Upper lobe of right lung (tissue), 1 donor: ENCODE measurements at regions not wholly inside any gene's neighbourhood (a gene's known extent, or its start where the extent isn't known, plus 50 kb on each side); places are given as distances from the start of the nearest gene placed in this dataset.
"Not testable (repeated sequence)": the region's sequence is repeated elsewhere in the genome, so short reads cannot be mapped to it uniquely, and the experiment has no call there.

ENCODE experiments used
- ATAC-seq: fragments of 200-7000 bp; cut with Tn5 transposase; one replicate; pipeline ENCODE4 v1.9.1; 2020; ENCODE audit warnings: mild to moderate bottlenecking, moderate library complexity
- DNase-seq: peaks from one replicate; pipeline ENCODE4 v3.0.0-alpha.2; 2020
- H3K27ac ChIP-seq: fragments of 200-600 bp; one replicate; pipeline ENCODE4 v1.8.0; 2022
- H3K27me3 ChIP-seq: fragments of 200-600 bp; one replicate; pipeline ENCODE4 v1.8.0; 2022; ENCODE audit warnings: mild to moderate bottlenecking
- H3K36me3 ChIP-seq: fragments of 200-600 bp; one replicate; pipeline ENCODE4 v1.8.0; 2022
- H3K4me1 ChIP-seq: fragments of 200-600 bp; one replicate; pipeline ENCODE4 v1.8.0; 2022
- H3K4me3 ChIP-seq: fragments of 200-600 bp; one replicate; pipeline ENCODE4 v1.8.0; 2022; ENCODE audit warnings: mild to moderate bottlenecking
- H3K9me3 ChIP-seq: fragments of 200-600 bp; one replicate; pipeline ENCODE4 v1.8.0; 2022
- intact Hi-C: fragments of 100-400 bp; cut with DNase I; formaldehyde crosslinking; loops from one replicate; pipeline ENCODE4 v1.11.0; 2022
- TF ChIP-seq, protein P1 (sequence below): fragments of 200-600 bp; IDR thresholded peaks from one replicate; pipeline ENCODE4 v1.8.0; 2022; ENCODE audit warnings: antibody characterized with exemption
- donor health status: DM: no; HTN: yes; CAD: no; lungs with severe emphysema.

DNA sequence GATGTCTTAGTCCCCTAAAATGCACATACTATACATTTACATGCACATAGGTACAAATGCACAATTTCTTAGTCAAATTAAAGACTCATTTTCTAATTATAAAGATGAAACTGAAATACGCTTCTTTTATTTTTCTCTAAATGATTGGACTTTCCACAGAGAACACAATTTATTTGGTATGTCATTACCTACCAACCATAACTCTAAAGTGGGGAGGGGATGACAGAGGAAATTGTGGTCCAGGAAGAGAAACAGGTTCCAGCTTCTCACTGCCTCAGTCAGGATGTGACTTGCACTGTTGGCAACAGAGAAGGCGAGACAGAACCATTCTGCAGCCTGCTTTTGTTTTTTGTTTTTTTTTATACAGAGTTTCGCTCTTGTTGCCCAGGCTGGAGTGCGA is 1189.2 kb downstream of the PLA2G4A start:
- no peaks in the 10 kb centered on the region for H3K4me1 ChIP-seq
- ATAC-seq (no peak), DNase-seq (no peak)
- H3K27me3 ChIP-seq: no peaks in the 10 kb centered on the region
- no peaks in the 10 kb centered on the region for H3K9me3 ChIP-seq
- intact Hi-C loops: no loop called here
- H3K36me3 ChIP-seq: no peaks in the 10 kb centered on the region
- H3K27ac ChIP-seq: no peak overlapping the region
- H3K4me3 ChIP-seq: no peak overlapping the region
- TF ChIP-seq, protein P1, sequence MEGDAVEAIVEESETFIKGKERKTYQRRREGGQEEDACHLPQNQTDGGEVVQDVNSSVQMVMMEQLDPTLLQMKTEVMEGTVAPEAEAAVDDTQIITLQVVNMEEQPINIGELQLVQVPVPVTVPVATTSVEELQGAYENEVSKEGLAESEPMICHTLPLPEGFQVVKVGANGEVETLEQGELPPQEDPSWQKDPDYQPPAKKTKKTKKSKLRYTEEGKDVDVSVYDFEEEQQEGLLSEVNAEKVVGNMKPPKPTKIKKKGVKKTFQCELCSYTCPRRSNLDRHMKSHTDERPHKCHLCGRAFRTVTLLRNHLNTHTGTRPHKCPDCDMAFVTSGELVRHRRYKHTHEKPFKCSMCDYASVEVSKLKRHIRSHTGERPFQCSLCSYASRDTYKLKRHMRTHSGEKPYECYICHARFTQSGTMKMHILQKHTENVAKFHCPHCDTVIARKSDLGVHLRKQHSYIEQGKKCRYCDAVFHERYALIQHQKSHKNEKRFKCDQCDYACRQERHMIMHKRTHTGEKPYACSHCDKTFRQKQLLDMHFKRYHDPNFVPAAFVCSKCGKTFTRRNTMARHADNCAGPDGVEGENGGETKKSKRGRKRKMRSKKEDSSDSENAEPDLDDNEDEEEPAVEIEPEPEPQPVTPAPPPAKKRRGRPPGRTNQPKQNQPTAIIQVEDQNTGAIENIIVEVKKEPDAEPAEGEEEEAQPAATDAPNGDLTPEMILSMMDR: no peak

DNA sequence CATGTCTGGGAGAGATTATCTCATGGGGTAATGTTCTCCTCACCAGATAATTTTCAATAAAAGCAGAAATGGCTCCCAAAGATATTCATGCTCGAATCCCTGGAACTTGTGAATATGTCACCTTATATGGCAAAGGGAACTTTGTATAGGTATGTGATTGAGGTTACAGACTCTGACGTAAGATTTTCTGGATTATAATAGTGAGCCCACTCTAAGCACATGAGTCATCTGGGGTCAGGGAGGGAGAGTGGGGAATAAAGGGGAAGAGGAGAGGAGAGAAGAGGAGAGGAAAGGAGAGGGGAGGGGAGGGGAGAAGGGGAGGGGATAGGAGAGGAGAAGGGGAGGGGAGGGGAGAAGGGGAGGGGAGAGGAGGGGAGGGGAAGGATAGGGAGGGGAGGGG is 1193.9 kb downstream of the PLA2G4A start:
- Histone ChIP-seq H3K27me3 (no peaks in the 10 kb centered on the region), H3K4me1 (no peaks in the 10 kb centered on the region), H3K36me3 (no peaks in the 10 kb centered on the region), H3K27ac (no peak overlapping the region), H3K4me3 (no peak overlapping the region), H3K9me3 (no peaks in the 10 kb centered on the region)
- no peak for DNase-seq
- TF ChIP-seq, protein P1: no peak
- ATAC-seq: no peak
- intact Hi-C loops: no loop called here

DNA sequence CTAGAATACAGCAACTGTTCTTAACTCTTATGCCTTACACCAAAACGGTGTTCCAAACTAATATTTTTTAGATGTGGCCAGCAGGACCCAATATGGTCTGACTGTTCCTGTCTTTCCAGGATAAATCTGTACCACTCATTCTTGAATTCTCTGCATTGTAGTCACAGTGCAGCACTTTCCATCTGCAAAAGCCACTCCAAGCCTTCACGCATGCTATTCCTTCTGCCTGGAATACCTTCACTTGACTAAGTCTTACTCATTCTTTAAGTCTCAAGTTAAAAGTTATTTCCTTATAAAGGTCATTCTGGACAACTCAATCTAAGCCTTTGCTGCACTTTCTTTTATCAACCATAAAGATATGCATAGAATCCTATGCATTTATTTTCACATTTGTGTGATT is 1194.5 kb downstream of the PLA2G4A start:
- TF ChIP-seq, protein P1: no peak
- intact Hi-C loops: no loop called here
- DNase-seq: no peak

DNA sequence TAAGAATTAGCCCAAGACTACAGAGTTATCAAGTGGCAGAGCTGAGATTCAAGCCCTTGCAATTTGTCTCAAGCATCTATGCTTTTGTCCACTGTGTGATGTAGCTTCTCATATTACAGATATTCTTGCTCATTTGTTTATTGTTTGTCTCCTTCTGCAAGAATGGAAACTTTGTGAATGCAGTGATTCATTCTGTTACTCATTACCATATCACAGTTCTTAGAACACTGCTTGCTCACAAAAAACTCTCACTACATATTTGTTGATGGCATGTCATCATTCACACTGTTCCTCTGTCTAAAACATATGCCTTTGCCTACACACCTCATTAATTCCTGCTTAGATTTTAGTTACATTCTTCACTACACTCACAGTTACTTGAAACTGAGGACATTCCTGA is 1198.9 kb downstream of the PLA2G4A start:
- Histone ChIP-seq H3K36me3 (no peaks in the 10 kb centered on the region), H3K27me3 (no peaks in the 10 kb centered on the region), H3K27ac (no peak overlapping the region), H3K4me1 (no peaks in the 10 kb centered on the region), H3K9me3 (no peaks in the 10 kb centered on the region), H3K4me3 (no peak overlapping the region)
- no peak for DNase-seq
- intact Hi-C loops: no loop called here
- TF ChIP-seq, protein P1: no peak
- ATAC-seq: no peak

More for the DNA sequence above, 1194.5 kb downstream of the PLA2G4A start:
- Histone ChIP-seq H3K36me3 (no peaks in the 10 kb centered on the region), H3K4me3 (no peak overlapping the region), H3K9me3 (no peaks in the 10 kb centered on the region), H3K27ac (no peak overlapping the region), H3K4me1 (no peaks in the 10 kb centered on the region), H3K27me3 (no peaks in the 10 kb centered on the region)
- ATAC-seq: no peak

DNA sequence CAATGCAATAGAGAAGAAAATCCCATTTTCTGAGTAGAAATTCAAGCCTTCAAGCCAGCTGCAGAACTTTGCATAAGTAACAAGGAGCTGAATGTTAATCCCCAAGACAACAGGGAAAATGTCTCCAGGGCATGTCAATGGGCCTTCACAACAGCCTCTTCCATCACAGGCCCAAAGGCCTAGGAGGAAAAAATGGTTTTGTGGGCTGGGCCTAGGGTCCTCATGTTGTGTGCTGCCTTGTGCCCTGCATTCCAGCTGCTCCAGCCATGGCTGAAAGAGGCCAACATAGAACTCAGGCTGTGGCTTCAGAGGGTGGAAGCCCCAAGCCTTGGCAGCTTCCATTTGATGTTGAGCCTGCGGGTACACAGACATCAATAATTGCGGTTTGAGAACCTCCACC is 1208.8 kb downstream of the PLA2G4A start:
- ATAC-seq, H3K4me3 ChIP-seq, H3K4me1 ChIP-seq, H3K9me3 ChIP-seq, intact Hi-C loops, DNase-seq, H3K36me3 ChIP-seq, H3K27me3 ChIP-seq, H3K27ac ChIP-seq: not testable (repeated sequence)

DNA sequence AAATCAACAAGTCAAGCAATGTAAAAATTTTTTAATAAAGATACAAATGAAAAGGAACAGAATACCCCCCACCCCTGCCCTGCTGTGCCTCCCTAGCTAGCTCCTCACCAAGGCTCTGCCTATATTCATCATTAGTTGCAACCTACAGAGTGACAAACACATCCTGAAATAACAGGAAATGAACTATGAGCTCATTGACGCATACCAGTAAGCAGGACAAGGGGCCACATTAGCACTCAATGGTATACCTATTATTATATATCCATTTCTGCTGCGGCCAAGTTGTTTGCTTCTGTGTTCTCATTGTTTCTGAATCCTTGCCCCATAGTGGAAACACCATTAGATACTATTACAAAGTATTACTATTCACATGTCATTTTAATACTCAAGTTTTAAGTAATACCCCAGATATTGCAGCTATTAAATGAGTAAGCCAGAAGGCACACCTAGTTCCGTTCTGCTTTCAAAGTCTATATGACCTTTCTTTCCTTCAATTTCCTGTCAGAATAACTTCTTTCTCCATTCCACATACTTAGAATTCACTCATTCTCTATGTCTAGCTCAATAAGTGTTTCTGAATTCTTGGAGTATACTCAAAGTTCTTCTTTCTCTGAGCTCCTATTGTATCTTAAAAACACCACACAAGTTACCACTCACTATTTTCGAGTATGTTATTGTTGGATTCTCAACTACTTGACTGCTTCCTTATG is 1214.9 kb downstream of the PLA2G4A start:
- no peak for ATAC-seq
- DNase-seq: no peak
- no peaks in the 10 kb centered on the region for H3K4me1 ChIP-seq
- no peaks in the 10 kb centered on the region for H3K27me3 ChIP-seq
- intact Hi-C loops: no loop called here
- TF ChIP-seq, protein P1: no peak
- H3K9me3 ChIP-seq: no peaks in the 10 kb centered on the region
- no peak overlapping the region for H3K4me3 ChIP-seq
- H3K36me3 ChIP-seq: no peaks in the 10 kb centered on the region
- H3K27ac ChIP-seq: no peak overlapping the region
